ENCODE measurements at regions not wholly inside any gene's neighbourhood (a gene's known extent, or its start where the extent isn't known, plus 50 kb on each side); places are given as distances from the start of the nearest gene placed in this dataset.

GRCh38 chr11:70916351-70916750 is 336.0 kb downstream of the SHANK2 start:
- no peak for TF ChIP-seq CTCF (IDR thresholded peaks at IDR 0.05; ENCODE audit: low read depth, low read length, missing input control)
- TF ChIP-seq JUND (IDR thresholded peaks at IDR 0.05), result no peak
- no peak for TF ChIP-seq GABPA (IDR thresholded peaks at IDR 0.05 in 1 of 2, conservative IDR thresholded peaks at IDR 0.05 in 1 of 2)
- no peak for TF ChIP-seq TAF1 (conservative IDR thresholded peaks at IDR 0.05)
- TF ChIP-seq MAX (IDR thresholded peaks at IDR 0.05), result no peak
- no peak for TF ChIP-seq EGR1 (IDR thresholded peaks at IDR 0.05; ENCODE audit: low read depth in 2 of 2)
- no peak for TF ChIP-seq RXRA (IDR thresholded peaks at IDR 0.05)
- no peak for TF ChIP-seq ZBTB33 (IDR thresholded peaks at IDR 0.05)
- no peak for TF ChIP-seq RAD21 (IDR thresholded peaks at IDR 0.05)
- no peak for TF ChIP-seq ATF3 (IDR thresholded peaks at IDR 0.05)
- TF ChIP-seq YY1 (IDR thresholded peaks at IDR 0.05), result no peak

Measured in liver (tissue), 3 donors.